Endothelial cell of umbilical vein (primary cell): ENCODE measurements at regions not wholly inside any gene's neighbourhood (a gene's known extent, or its start where the extent isn't known, plus 50 kb on each side); places are given as distances from the start of the nearest gene placed in this dataset.

ENCODE experiments used
- BruUV-seq: library from RNA; stranded (reverse); fragments of 400-500 nt; replicated peaks from 2 replicates; lab custom pipeline; 2021; lab: Mats Ljungman, UMichigan
- CTCF ChIA-PET: fragments of 300-600, 350-600 bp; sonication (Branson Sonifier 250); formaldehyde crosslinking; loops from one replicate; lab custom pipeline; 2021; ENCODE audit warnings: antibody characterized with exemption, inconsistent platforms; lab: Charles Lee
- POLR2A ChIA-PET: fragments of 300-600, 350-600 bp; sonication (Branson Sonifier 250); formaldehyde crosslinking; loops from one replicate; lab custom pipeline; 2021; ENCODE audit warnings: antibody characterized with exemption, inconsistent platforms; lab: Charles Lee
- DNase-seq: peaks from one replicate; pipeline ENCODE4 v3.0.0-alpha.2; 2011; ENCODE audit warnings: low read depth, low spot score
- FAIRE-seq: peaks from 2 replicates; lab custom pipeline; 2011; peaks lifted over from hg19 to GRCh38; lab: Jason Lieb, UNC
- H2AFZ ChIP-seq: 2 replicates; pipeline ENCODE4 v1.6.0; 2012; ENCODE audit warnings: low read depth, low read length, control low read depth, inconsistent platforms
- H3K27ac ChIP-seq: 2 replicates; pipeline ENCODE4 v1.5.1; 2011; ENCODE audit warnings: low read depth, mild to moderate bottlenecking, control low read depth, low read length, moderate library complexity; ENCODE audit not compliant: insufficient read depth
- H3K27me3 ChIP-seq, 2 experiments: 2 replicates each; pipeline versions ENCODE4 v1.6.0 to v1.6.1; 2011; ENCODE audit warnings: low read length in 2 of 2, mixed read lengths in 1 of 2; ENCODE audit not compliant: control insufficient read depth in 2 of 2, insufficient read depth in 2 of 2
- H3K36me3 ChIP-seq, 2 experiments: 2 replicates in 1 of 2; 3 replicates in 1 of 2; pipeline ENCODE4 v1.5.1; 2011; ENCODE audit warnings: low read length in 2 of 2, mild to moderate bottlenecking in 1 of 2, moderate library complexity in 1 of 2; ENCODE audit not compliant: control insufficient read depth in 2 of 2, insufficient read depth in 2 of 2; ENCODE audit errors: extremely low read depth in 1 of 2
- H3K4me1 ChIP-seq: 3 replicates; pipeline ENCODE4 v1.5.1; 2011; ENCODE audit warnings: mild to moderate bottlenecking, low read length; ENCODE audit not compliant: control insufficient read depth, insufficient read depth; ENCODE audit errors: extremely low read depth
- H3K4me2 ChIP-seq: 2 replicates; pipeline ENCODE4 v1.6.1; 2011; ENCODE audit warnings: low read length, control low read depth, mixed read lengths; ENCODE audit not compliant: insufficient read depth
- H3K4me3 ChIP-seq, 3 experiments: fragments of 200-600 bp in 1 of 3; sonication (generic), shearing (Covaris generic) in 1 of 3; replicated peaks in 1 of 3; 2 replicates each; pipeline ENCODE4 v1.5.1; 2011 to 2016; ENCODE audit warnings: control low read depth in 3 of 3, low read length in 3 of 3, mild to moderate bottlenecking in 2 of 3, inconsistent platforms in 1 of 3, low read depth in 1 of 3, moderate library complexity in 1 of 3; ENCODE audit not compliant: insufficient read depth in 1 of 3
- H3K79me2 ChIP-seq: 2 replicates; pipeline ENCODE4 v1.6.0; 2012; ENCODE audit warnings: low read length, inconsistent platforms; ENCODE audit not compliant: control insufficient read depth, insufficient read depth
- H3K9ac ChIP-seq: replicated peaks from 2 replicates; pipeline ENCODE3; 2011; ENCODE audit warnings: low read length, control low read depth; ENCODE audit not compliant: insufficient read depth; ENCODE audit errors: extremely low read depth
- H3K9me1 ChIP-seq: replicated peaks from 3 replicates; pipeline ENCODE4 v1.6.0; 2011; ENCODE audit warnings: mild to moderate bottlenecking, low read length; ENCODE audit not compliant: control insufficient read depth, insufficient read depth; ENCODE audit errors: extremely low read depth
- H3K9me3 ChIP-seq: replicated peaks from 2 replicates; pipeline ENCODE4 v1.5.1; 2012; ENCODE audit warnings: low read length, inconsistent platforms; ENCODE audit not compliant: control insufficient read depth, insufficient read depth
- H4K20me1 ChIP-seq: replicated peaks from 2 replicates; pipeline ENCODE3; 2011; ENCODE audit warnings: mild to moderate bottlenecking, low read length; ENCODE audit not compliant: control insufficient read depth, insufficient read depth; ENCODE audit errors: extremely low read depth
- CTCF ChIP-seq, 2 donors: IDR thresholded peaks; 1 replicate in 1 of 2; 2 replicates in 1 of 2; pipeline ENCODE4 v1.5.1; 2011; ENCODE audit warnings: low read length in 2 of 2, mild to moderate bottlenecking in 2 of 2, moderate library complexity in 2 of 2, control low read depth in 1 of 2, inconsistent platforms in 1 of 2, low read depth in 1 of 2; ENCODE audit not compliant: insufficient read depth in 1 of 2; ENCODE audit errors: extremely low read depth in 1 of 2
- EZH2 ChIP-seq: IDR thresholded peaks from 2 replicates; pipeline ENCODE4 v1.6.1; 2012; ENCODE audit warnings: borderline replicate concordance, low read depth, mild to moderate bottlenecking, moderate library complexity, low read length, inconsistent platforms; ENCODE audit not compliant: severe bottlenecking
- FOS ChIP-seq: IDR thresholded peaks from 2 replicates; pipeline ENCODE4 v1.6.1; 2011; ENCODE audit warnings: mild to moderate bottlenecking, low read length, moderate library complexity, borderline replicate concordance; ENCODE audit not compliant: insufficient read depth
- GATA2 ChIP-seq: IDR thresholded peaks from 2 replicates; pipeline ENCODE4 v1.7.0; 2011; ENCODE audit warnings: low read depth, mild to moderate bottlenecking, moderate library complexity, mixed read lengths, low read length; ENCODE audit not compliant: insufficient read length, insufficient read depth
- JUN ChIP-seq: IDR thresholded peaks from 2 replicates; pipeline ENCODE4 v1.6.1; 2011; ENCODE audit warnings: borderline replicate concordance, low read depth; ENCODE audit not compliant: insufficient read length, insufficient read depth
- MAX ChIP-seq: IDR thresholded peaks from 2 replicates; pipeline ENCODE4 v1.6.1; 2011; ENCODE audit not compliant: insufficient read depth, insufficient read length
- MYC ChIP-seq: IDR thresholded peaks from one replicate; pipeline ENCODE4 v1.6.1; 2011; ENCODE audit warnings: mild to moderate bottlenecking, low read depth, low read length
- POLR2A ChIP-seq: IDR thresholded peaks from 2 replicates; pipeline ENCODE4 v1.6.1; 2012; ENCODE audit warnings: low read depth, mild to moderate bottlenecking, control low read depth, low read length
- POLR2AphosphoS5 ChIP-seq: IDR thresholded peaks from 2 replicates; pipeline ENCODE4 v1.6.1; 2012; ENCODE audit warnings: low read depth, mild to moderate bottlenecking, control low read depth, low read length, moderate library complexity; ENCODE audit not compliant: insufficient read depth
- dilution Hi-C: fragments of 300-500 bp; cut with MboI; formaldehyde crosslinking; loops from one replicate; pipeline ENCODE4 v1.15.0; 2019; ENCODE audit warnings: low sequenced_read_pairs; ENCODE audit not compliant: extremely low pct_ligation_motif_present
- intact Hi-C: fragments of 100-400 bp; cut with micrococcal nuclease; formaldehyde crosslinking; loops from one replicate; pipeline ENCODE4 v1.10.0; 2022

GRCh38 chr1:5728663-5729355, 263.4 kb downstream of the NPHP4 start:
- Histone ChIP-seq H3K27me3 (no peaks in the 10 kb centered on the region), H3K9me1 (no peaks in the 10 kb centered on the region), H3K79me2 (no peaks in the 10 kb centered on the region), H3K36me3 (no peaks in the 10 kb centered on the region), H3K4me3 (no peak overlapping the region), H3K4me1 (no peaks in the 10 kb centered on the region), H3K27ac (no peak overlapping the region), H3K9me3 (peaks cover 3% of the 10 kb centered on the region), H2AFZ (no peak overlapping the region), H3K9ac (no peak overlapping the region), H3K4me2 (no peak overlapping the region), H4K20me1 (no peaks in the 10 kb centered on the region)
- FAIRE-seq (no peak), DNase-seq (no peak)
- BruUV-seq, result no TSS peak
- TF ChIP-seq FOS (no peak), GATA2 (no peak), JUN (no peak), MYC (no peak), MAX (no peak), CTCF (IDR thresholded peaks at IDR 0.05; ENCODE audit: extremely low read depth in 1 of 2, insufficient read depth in 1 of 2, low read depth in 1 of 2, low read length in 2 of 2) (no peak), POLR2AphosphoS5 (no peak), EZH2 (no peak), POLR2A (no peak)
- ChIA-PET POLR2A (no interaction called here), CTCF (no interaction called here)
- dilution Hi-C loops, result no loop called here
- intact Hi-C loops, result no loop called here
